ENCODE measurements at regions not wholly inside any gene's neighbourhood (a gene's known extent, or its start where the extent isn't known, plus 50 kb on each side); places are given as distances from the start of the nearest gene placed in this dataset.

GRCh38 chr5:3139499-3139931, 388.0 kb upstream of the IRX2 start:
- no peak for TF ChIP-seq POLR2A (IDR thresholded peaks at IDR 0.05)
- TF ChIP-seq CTCF (IDR thresholded peaks at IDR 0.05), result no peak

Data from thyroid gland (tissue), 4 donors.